Effector memory CD4-positive, alpha-beta T cell (primary cell): ENCODE measurements at regions not wholly inside any gene's neighbourhood (a gene's known extent, or its start where the extent isn't known, plus 50 kb on each side); places are given as distances from the start of the nearest gene placed in this dataset.

Experiments used
- DNase-seq, 3 donors: peaks; one replicate each; pipeline ENCODE4 v3.0.0-alpha.2; 2020
- H3K27ac ChIP-seq: 2 replicates; pipeline ENCODE4 v1.7.0; 2013; ENCODE audit warnings: mild to moderate bottlenecking, low read length, moderate library complexity; ENCODE audit not compliant: insufficient read depth, poor library complexity, severe bottlenecking
- H3K27me3 ChIP-seq: replicated peaks from 2 replicates; pipeline ENCODE4 v1.7.0; 2013; ENCODE audit warnings: mild to moderate bottlenecking, low read length; ENCODE audit not compliant: insufficient read depth, control insufficient read depth, poor library complexity, severe bottlenecking
- H3K36me3 ChIP-seq: 2 replicates; pipeline ENCODE4 v1.7.0; 2013; ENCODE audit warnings: mild to moderate bottlenecking, low read length, moderate library complexity; ENCODE audit not compliant: control insufficient read depth, insufficient read depth
- H3K4me1 ChIP-seq: 2 replicates; pipeline ENCODE4 v1.7.0; 2013; ENCODE audit warnings: low read length, mild to moderate bottlenecking; ENCODE audit not compliant: control insufficient read depth, insufficient read depth, poor library complexity, severe bottlenecking
- H3K4me3 ChIP-seq: 2 replicates; pipeline ENCODE4 v1.7.0; 2013; ENCODE audit warnings: low read length, low read depth, mild to moderate bottlenecking; ENCODE audit not compliant: insufficient read depth, poor library complexity, severe bottlenecking
- H3K9me3 ChIP-seq: 2 replicates; pipeline ENCODE4 v1.7.0; 2013; ENCODE audit warnings: mild to moderate bottlenecking, low read length, moderate library complexity; ENCODE audit not compliant: control insufficient read depth

DNA sequence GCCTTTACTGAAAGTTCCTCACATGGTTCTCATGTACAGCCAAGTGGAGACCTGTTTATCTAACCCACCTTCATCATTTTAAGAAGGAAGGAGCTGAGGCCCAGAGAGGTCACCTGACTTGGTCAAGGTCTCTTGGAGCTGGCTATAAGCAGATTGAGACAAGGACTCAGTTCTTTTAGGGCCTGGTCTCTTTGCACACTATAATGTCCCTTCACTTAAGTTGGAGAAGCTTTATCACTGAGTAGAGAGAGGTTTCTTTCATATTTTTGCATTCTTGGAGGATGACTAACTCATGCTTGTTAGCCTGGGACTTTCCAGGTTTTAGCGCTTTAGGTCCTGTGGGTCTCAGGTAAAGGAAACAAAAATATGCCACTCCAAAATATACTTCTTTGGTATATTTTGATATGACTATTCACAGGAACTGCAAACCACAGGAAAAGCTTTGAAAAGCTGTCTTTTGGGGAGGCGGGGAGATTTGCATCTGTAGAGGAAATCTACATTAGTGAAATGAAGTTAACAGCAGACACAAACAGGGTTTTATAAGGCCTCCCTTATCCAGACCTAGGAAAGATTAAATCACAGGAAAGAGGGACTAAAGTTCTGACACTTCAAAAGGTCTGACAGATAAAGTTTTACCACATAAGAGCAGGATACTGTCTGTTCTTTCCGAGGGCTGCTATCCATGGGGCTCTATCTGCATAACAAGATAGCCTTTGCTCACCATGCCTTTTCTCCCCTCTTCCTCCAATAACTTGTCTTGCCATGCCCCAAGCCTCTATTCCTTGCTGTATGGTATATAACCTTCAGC lies 95.8 kb upstream of the ANKRD55 start:
- H3K9me3 ChIP-seq = no peaks in the 10 kb centered on the region
- H3K27ac ChIP-seq = peak overlapping the region; percentile 70
- DNase-seq = peak in 2 of 3 donors; percentile 14 to 22
- H3K36me3 ChIP-seq = no peaks in the 10 kb centered on the region
- peaks cover 38% of the 10 kb centered on the region for H3K4me1 ChIP-seq
- no peak overlapping the region for H3K4me3 ChIP-seq
- no peaks in the 10 kb centered on the region for H3K27me3 ChIP-seq

DNA sequence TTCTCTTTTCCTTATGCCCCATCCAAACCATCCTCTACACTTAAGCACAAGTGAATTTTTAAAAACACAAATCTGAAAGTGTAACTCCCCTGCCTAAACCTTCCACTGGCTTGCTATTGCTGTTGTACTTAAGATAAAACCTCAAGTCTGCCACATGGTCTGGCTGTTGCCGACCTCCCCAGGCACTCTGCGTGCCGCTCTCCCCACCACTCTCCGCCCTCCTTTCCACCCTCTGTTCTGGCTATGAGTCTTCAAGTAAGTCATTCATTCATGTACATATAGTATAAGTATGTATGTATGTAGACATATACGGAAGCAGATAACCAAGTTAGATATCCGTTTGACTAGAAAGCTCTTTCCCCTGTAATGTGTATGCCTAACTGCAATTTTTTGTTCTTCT lies 94.7 kb upstream of the ANKRD55 start:
- no peaks in the 10 kb centered on the region for H3K36me3 ChIP-seq
- DNase-seq = peak in 1 of 3 donors; percentile 25
- H3K4me1 ChIP-seq = peaks cover 38% of the 10 kb centered on the region
- H3K4me3 ChIP-seq = peak overlapping the region; percentile 5
- peak overlapping the region; percentile 29 for H3K27ac ChIP-seq
- no peaks in the 10 kb centered on the region for H3K27me3 ChIP-seq
- no peaks in the 10 kb centered on the region for H3K9me3 ChIP-seq

DNA sequence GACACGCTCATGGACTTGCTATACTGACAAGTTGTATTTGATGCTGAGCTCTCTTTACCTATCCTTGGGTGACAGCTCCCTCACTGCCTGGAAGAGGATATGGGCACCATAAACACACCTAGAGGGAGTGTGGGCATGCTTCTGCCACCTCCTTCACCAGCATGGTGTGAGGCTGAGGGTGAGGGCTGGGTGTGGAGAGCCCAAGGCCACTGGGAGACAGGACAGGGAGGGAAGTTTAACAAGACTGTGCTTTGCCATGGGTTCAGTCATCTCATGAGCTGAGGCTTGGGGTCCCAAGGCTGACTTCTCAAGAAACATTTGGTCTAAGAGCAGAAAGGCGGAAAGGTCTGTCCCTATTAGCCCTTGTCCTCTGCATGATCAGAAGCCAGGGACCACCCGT lies 93.6 kb upstream of the ANKRD55 start:
- no peaks in the 10 kb centered on the region for H3K36me3 ChIP-seq
- no peaks in the 10 kb centered on the region for H3K9me3 ChIP-seq
- H3K27me3 ChIP-seq = no peaks in the 10 kb centered on the region
- H3K27ac ChIP-seq = no peak overlapping the region
- no peak for DNase-seq
- peaks cover 38% of the 10 kb centered on the region for H3K4me1 ChIP-seq
- no peak overlapping the region for H3K4me3 ChIP-seq

DNA sequence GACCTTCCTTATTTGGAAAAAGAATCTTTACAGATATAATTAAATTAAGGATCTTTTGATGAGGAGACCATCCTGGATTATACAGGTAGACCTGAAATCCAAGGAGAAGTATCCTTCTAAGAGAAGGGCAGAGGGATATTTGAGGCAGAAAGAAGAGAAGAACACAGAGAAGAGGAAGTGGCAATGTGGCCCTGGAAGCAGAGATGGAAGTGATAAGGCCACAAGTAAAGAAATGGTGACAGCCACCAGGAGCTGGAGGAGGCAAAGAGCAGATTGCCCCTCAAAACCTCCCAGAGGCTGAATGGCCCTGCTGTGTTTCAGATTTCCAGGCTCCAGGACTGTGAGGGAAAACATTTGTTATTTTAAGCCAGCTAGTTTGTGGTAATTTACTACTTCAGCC lies 93.0 kb upstream of the ANKRD55 start:
- no peaks in the 10 kb centered on the region for H3K9me3 ChIP-seq
- H3K36me3 ChIP-seq = no peaks in the 10 kb centered on the region
- H3K27ac ChIP-seq = no peak overlapping the region
- no peaks in the 10 kb centered on the region for H3K27me3 ChIP-seq
- no peak for DNase-seq
- peaks cover 38% of the 10 kb centered on the region for H3K4me1 ChIP-seq
- no peak overlapping the region for H3K4me3 ChIP-seq

DNA sequence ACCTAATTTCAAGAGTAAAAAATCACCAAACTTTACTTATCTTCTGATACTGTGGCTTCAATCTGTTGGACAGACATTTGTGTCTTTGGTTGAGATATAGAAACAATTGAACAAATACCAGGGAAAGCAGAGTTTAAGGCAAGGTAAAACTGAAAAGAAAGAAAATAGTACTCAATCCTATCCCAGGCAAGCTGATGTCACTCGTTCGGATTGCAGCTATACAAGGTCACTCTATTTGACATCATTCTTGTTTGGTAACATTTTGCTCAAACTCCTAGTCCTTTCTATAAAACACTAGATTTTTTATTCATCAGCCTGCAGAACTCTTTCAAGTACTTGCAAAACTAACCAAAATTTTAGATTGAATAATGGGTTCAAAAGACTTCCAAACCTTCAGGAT lies 91.9 kb upstream of the ANKRD55 start:
- no peak overlapping the region for H3K4me3 ChIP-seq
- H3K4me1 ChIP-seq = peaks cover 38% of the 10 kb centered on the region
- no peaks in the 10 kb centered on the region for H3K27me3 ChIP-seq
- H3K9me3 ChIP-seq = no peaks in the 10 kb centered on the region
- H3K27ac ChIP-seq = no peak overlapping the region
- H3K36me3 ChIP-seq = no peaks in the 10 kb centered on the region
- DNase-seq = no peak

DNA sequence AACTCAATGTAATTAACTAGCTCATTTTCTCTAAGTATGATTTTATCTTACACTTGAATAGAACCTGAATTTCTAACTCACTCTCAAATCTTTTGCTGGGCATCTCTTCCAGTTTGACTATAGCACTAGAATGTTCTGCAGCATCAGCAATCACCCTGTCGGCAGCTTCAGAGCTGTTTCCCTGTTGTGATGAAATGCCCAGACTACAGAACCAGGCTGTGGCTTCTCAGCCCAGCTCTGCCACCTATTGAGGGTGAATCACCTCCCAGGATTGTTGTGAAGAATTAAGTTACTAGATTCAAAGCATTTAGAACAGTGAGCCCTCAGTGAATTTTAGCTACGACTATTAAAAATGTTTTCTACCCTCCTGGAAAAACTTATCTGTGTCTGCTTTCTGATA lies 90.4 kb upstream of the ANKRD55 start:
- H3K9me3 ChIP-seq = no peaks in the 10 kb centered on the region
- peaks cover 25% of the 10 kb centered on the region for H3K4me1 ChIP-seq
- no peak overlapping the region for H3K4me3 ChIP-seq
- no peak overlapping the region for H3K27ac ChIP-seq
- H3K27me3 ChIP-seq = no peaks in the 10 kb centered on the region
- H3K36me3 ChIP-seq = no peaks in the 10 kb centered on the region
- no peak for DNase-seq

DNA sequence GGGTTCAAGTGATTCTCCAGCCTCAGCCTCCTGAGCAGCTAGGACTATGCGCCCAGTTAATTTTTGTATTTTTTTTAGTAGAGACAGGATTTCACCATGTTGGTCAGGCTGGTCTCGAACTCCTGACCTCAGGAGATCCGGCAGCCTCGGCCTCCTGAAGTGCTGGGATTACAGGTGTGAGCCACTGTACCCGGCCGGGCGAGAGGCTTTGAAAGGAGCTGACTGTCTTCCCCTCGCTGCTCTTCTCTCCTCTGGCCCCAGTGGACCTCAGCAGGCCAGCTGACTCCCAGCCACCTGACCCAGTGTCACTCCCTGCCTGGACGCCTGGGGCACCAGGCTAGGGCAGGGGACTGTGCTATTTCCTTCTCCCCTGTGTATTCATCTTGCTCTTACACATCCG lies 89.5 kb upstream of the ANKRD55 start:
- no peak for DNase-seq
- Histone ChIP-seq H3K4me3 (no peak overlapping the region), H3K4me1 (peaks cover 16% of the 10 kb centered on the region), H3K27me3 (no peaks in the 10 kb centered on the region), H3K27ac (no peak overlapping the region), H3K9me3 (no peaks in the 10 kb centered on the region), H3K36me3 (no peaks in the 10 kb centered on the region)

DNA sequence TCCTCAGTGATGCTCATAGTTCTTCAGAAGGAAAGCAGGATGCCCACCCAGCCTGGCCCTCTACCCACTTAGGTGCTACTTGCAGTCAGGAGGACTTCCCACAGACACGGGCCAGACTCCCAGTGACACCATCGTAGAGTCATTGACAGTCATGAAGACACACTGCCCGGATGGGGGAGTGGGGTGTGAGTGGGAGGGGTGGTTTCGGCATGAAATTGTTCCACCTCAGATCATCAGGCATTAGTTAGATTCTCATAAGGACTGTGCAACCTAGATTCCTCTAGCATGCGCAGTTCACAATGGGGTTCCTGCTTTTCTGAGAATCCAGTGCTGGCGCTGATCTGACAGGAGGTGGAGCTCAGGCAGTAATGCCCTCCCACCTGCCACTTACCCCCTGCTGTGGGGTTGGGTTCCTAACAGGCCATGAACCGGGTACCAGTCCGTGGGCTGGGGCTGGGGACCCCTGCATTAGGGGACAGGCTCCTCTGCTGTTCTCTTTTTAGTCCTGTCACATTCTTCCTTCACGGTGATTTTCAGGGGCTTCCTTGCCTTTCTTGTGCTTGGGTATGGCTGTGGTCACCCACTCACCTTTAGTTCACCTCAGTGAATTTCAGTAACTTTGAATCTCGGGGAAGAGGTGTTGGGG lies 88.2 kb upstream of the ANKRD55 start:
- Histone ChIP-seq H3K36me3 (no peaks in the 10 kb centered on the region), H3K4me3 (no peak overlapping the region), H3K27me3 (no peaks in the 10 kb centered on the region), H3K9me3 (no peaks in the 10 kb centered on the region), H3K4me1 (peaks cover 4% of the 10 kb centered on the region), H3K27ac (no peak overlapping the region)
- DNase-seq = no peak

DNA sequence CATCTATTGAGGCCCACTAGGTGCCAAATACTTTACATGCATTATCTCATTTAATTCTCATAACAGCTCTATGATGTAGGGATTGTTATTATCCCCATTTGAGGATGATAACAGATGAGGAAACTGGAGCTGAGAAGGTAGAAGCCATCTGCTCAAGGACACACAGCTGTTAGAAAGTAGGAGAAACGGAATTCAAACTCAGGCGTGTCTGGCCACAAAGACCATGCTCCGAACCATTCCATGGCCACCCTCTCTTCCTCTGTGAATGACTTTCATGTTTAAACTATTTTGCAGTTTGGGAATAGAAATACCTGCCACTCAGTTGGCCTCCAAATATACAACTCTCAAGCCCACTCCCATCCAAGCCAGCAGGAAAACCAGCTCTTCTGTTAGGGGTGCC lies 87.6 kb upstream of the ANKRD55 start:
- H3K36me3 ChIP-seq = no peaks in the 10 kb centered on the region
- no peaks in the 10 kb centered on the region for H3K4me1 ChIP-seq
- no peaks in the 10 kb centered on the region for H3K9me3 ChIP-seq
- no peak for DNase-seq
- no peaks in the 10 kb centered on the region for H3K27me3 ChIP-seq
- H3K27ac ChIP-seq = no peak overlapping the region
- H3K4me3 ChIP-seq = no peak overlapping the region

DNA sequence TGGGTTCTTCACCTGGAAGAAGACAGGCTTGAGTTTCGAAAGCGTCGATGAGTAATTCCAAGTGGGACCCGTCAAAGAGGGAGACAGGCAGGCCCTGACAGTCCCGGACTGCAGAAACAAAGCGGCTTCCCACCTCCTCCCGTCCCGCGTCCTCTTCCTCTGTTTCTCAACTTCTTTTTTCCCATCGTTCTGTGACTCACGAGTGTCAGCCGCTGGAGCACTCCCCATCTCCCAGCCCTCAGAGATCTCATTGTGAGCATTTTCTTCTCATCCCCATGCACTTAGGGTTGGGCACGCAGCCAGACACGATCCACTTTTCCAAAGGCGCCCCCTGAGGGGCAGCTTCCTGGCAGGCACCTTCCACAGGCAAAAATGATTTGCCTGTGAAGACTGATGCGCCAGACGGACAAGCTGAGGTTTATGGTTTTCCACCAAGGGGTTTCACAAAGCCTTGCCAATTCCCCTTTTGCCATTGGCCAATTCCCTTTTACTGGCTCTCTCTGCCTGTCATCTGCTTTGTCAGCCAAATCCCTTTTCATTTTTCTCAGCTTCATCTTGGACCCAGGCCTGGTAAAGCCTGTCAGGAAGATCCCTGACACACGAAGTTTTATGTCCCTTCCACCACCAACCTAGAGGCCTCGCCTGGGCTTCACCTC lies 86.5 kb upstream of the ANKRD55 start:
- DNase-seq = no peak
- H3K9me3 ChIP-seq = no peaks in the 10 kb centered on the region
- H3K4me3 ChIP-seq = no peak overlapping the region
- no peak overlapping the region for H3K27ac ChIP-seq
- no peaks in the 10 kb centered on the region for H3K4me1 ChIP-seq
- no peaks in the 10 kb centered on the region for H3K27me3 ChIP-seq
- H3K36me3 ChIP-seq = no peaks in the 10 kb centered on the region
